SK-MEL-5 (cell line): ENCODE measurements at regions not wholly inside any gene's neighbourhood (a gene's known extent, or its start where the extent isn't known, plus 50 kb on each side); places are given as distances from the start of the nearest gene placed in this dataset.
"Not testable (repeated sequence)": the region's sequence is repeated elsewhere in the genome, so short reads cannot be mapped to it uniquely, and the experiment has no call there.

Experiments
- DNase-seq: peaks from one replicate; pipeline ENCODE4 v3.0.0-alpha.2; 2016; ENCODE audit warnings: low read depth, low spot score
- in situ Hi-C: cut with HindIII; loops from 2 replicates; pipeline ENCODE4 v1.10.0; 2016; ENCODE audit warnings: low sequenced_read_pairs, high pct_unique_total_duplicates, low pct_unique_long_range_greater_than_20kb

DNA sequence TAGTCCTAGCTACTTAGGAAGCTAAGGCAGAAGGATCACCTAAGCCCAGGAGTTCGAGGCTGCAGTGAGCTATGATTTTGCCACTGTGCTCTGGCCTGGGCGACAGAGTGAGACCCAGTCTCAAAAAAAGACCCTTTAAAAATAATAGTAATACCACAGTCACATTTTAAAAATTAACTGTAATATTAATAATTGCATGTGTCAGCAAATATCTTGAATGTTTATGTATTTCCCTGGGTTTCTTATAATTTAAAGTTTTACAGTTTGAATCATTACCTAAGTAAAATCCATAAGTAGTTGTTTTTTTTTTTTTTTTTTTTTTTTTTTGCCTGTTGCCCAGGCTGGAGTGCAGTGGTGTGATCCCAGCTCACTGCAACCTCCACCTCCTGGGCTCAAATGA lies 69.2 kb downstream of the LYZL2 start:
- in situ Hi-C loops = no loop called here
- DNase-seq = no peak

DNA sequence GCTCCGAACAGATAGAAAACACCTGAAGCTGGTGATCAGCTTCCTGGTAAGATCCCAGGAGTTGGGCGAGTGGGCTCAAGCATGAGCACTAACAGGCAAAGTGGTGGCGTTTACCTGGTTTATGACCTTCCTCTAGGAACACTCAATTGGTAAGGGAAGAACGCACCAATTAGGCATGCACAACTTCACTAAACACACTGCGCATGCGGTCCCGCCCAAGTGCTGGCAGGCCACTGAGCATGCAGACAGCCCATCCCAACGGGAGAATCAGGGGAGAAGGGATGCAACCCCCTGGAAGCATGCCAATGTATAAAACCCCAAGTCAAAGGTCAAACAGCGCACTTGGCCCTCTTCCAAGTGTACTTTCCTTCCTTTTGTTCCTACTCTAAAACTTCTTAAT lies 70.4 kb downstream of the LYZL2 start:
- in situ Hi-C loops = no loop called here
- no peak for DNase-seq

DNA sequence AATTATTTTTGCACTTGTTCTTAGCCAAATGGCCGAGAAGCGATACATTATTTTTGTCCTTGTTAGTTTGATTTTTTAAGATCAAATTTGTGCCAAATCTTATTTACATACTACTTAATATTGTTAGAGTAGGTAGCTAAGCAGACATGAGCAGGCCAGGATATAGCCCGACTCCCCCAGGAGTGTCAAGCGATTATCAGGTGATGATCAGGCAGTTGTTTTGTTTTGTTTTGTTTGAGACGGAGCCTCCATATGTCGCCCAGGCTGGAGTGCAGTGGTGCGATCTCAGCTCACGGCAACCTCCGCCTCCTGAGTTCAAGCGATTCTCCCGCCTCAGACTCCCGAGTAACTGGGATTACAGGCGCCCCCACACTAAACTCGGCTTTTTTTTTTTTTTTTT lies 71.1 kb downstream of the LYZL2 start:
- DNase-seq = no peak
- in situ Hi-C loops = no loop called here

DNA sequence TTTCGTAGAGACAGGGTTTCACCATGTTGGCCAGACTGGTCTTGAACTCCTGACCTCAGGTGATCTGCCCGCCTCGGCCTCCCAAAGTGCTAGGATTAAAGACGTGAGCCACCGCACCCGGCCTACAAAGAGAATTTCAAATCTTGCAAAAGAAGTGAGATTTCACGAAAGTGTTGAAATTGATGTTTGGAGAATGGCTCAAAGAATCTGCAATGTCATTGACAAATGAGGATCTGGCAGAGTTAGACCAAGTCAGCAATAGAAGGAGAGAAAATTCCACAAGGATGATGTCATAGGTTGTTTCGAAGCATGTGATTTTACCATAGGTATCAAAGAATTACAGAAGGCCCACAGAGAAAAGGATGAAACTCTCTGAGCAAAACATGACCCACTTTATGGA lies 71.7 kb downstream of the LYZL2 start:
- no peak for DNase-seq

DNA sequence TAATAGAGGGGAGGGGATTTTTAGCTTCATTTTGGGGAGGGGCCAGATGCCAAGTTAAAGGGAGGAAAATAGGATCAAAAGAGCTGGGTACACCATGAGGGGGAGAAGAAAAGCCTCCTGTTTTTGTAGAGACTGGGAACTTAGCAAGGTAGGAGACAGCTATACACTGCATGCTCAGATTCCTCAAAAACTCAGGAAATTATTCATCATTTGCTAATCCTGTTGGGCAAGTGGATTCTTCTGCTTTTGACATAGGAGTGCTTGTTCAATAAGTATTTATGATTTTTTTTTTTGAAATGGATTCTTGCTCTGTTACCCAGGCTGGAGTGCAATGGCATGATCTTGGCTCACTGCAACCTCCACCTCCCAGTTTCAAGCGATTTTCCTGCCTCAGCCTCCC lies 73.4 kb downstream of the LYZL2 start:
- in situ Hi-C loops = no loop called here

More for the DNA sequence above, 71.7 kb downstream of the LYZL2 start:
- in situ Hi-C loops = no loop called here

DNA sequence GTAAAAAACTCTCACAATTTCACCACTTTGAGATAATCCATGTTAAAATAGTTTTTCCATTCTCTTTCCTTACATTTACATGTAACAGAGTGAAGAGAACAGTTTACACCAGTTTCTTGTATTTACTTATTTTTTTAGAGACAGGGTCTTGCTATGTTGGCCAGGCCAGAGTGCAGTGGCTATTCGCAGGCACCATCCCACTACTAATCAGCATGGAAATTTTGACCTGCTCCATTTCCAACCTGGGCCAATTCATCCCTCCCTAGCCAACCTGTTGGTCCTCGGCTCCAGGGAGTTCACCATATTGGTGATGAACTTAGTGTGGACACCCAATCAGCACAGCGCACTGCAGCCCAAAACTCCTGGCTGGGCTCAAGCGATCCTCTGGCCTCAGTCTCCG lies 74.1 kb downstream of the LYZL2 start:
- in situ Hi-C loops = no loop called here
- DNase-seq = no peak

More for the DNA sequence above, 73.4 kb downstream of the LYZL2 start:
- no peak for DNase-seq

DNA sequence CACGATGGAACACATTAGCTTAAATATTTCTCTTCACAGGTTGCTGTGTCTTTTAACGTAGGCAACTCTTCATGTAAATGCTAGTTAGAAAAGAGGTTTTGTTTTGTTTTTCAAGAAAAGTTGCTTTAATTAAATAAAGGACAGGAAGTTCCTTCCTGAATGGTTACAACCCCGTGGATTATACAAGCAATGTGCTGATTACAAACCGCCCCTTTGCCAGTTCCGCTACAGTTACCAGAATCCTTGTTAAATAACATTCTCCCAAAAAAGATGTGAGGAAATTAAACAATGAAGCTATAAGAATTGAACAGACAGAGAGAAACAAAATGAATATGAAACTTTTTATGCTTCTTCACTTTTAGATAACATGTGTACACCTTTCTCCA lies 75.1 kb downstream of the LYZL2 start:
- no peak for DNase-seq
- in situ Hi-C loops = no loop called here

DNA sequence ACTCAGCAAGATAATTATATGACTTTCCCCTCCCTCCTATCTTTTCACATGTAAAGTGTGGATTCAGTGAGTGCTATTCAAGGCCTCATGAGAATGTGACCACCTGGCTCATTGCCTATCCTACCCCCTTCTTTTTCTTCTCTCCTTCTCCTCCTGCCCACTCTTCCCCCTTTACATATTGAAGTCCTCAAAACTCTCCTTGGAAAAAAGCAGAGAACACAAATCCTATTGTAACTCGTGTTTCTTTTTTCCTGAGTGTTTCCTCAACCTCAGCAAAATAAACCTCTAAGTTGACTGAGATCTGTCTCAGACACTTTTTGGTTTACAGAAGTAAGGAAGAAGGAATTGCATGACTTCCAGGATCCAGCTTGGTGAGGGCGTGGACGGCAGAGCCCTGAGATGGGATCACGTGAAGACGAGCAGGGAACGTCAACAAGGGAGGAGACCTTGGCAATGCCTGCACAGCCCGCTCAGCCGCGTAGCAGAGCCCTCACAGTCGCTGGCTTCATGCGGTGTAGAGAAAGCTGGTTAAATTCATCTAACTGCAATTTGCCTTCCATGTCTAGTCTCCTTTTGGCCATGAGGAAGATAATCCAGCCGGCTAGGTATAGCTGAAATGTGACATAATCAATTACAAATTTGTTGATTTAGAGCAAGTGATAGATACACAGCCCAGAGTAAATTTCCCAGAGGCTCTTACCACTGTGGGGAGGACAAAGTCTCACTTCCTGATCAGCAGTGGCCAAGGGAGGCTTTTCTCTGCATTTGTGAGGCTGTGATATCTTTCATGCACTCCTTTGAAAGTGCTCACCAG lies 75.7 kb downstream of the LYZL2 start:
- in situ Hi-C loops = no loop called here
- DNase-seq = no peak

DNA sequence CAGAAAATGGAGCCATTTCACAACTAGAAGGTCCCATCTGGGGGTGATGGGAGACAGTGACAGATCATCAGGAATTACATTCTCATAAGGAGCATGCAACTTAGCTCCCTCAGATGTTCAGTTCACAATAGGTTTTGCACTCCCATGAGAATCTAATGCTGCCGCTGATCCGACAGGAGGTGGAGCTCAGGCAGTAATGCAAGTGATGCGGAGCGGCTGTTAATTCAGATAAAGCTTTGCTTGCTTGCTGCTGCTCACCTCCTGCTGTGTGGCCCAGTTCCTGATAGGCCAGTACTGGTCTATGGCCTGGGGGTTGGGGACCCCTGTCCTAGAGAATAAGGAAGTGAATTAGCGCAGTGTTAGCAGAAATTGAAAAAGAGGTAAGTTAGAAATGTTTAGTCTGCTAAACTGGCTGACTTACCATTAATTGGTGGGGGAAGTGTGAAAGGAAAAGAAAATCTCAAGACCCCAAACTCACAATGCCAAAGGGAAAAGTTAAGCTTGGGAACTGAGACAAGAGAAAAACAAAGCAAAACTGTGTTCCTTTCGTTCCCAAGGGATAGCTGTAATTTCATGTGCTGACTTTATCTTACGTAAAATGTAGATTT lies 76.4 kb downstream of the LYZL2 start:
- in situ Hi-C loops = no loop called here
- DNase-seq = no peak

DNA sequence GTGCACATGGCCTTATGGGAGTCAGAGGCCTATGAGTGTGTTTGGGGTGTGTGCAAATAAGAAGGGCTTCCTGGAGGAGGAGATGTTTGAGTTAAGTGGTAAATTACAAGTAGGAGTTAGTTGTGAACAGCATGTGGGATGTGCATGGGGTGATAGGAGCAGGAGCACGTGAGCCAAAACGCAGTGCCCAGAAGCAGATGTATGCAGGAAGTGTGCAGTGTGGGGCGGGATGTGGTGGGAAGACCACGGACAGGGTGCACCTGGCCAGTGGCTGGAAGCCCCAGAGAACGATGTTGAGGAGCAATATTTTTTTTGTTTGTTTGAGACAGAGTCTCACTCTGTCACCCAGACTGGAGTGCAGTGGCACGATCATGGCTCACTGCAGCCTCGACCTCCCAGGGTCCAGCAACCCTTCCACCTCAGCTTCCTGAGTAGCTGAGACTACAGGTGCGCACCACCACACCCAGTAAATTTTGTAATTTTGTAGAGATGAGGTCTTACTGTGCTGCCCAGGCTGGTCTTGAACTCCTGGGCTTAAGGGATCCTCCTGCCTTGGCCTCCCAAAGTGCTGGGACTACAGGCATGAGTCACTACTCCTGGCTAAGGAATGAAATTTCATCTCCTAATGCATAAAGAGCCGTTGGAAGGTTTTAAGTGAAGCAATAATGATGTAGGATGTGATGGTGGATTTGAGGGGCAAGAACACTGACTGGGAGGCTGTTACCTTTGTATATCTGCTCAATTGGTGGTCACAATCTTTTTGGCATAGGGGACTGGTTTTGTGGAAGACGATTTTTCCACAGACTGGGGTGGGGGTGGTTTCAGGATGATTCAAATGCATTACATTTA lies 78.4 kb downstream of the LYZL2 start:
- in situ Hi-C loops = no loop called here

DNA sequence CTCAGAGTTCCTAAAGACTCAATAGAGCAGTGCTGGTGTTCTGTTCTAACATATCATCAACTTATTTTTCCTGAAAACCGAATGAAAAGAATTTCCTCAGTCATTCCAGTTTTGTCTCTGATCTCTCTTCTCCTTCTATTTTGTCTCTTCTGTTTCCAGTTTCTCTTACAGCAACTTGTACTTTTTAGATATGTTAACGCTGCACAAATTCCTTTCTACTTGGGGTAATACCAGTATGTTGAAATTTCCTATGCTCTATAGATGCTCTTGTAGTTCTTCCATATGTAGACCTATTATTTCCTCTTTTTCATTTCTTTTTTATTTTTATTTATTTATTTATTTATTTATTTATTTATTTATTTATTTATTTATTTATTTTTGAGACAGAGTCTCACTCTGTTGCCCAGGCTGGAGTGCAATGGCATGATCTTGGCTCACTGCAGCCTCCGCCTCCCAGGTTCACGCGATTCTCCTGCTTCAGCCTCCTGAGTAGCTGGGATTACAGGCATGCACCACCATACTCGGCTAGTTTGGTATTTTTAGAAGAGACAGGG lies 80.3 kb downstream of the LYZL2 start:
- DNase-seq, in situ Hi-C loops: not testable (repeated sequence)

More for the DNA sequence above, 78.4 kb downstream of the LYZL2 start:
- no peak for DNase-seq

DNA sequence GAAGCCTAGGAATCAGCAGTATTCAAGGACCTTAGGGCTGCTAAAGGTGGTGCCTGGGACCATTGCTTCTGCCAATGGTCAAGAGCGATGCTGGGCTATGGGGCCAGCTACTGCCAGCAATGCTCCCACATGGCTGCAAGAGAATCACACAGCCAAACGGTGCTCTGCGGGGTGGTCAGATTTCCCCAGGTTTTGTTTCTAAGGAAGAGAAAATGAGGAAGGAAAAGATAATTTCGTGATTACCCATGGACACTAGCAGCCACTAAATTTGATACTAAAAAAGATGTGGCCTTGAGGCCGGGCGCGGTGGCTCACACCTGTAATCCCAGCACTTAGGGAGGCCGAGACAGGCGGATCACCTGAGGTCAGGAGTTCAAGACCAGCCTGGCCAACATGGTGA lies 83.0 kb downstream of the LYZL2 start:
- in situ Hi-C loops = no loop called here
- DNase-seq = no peak

DNA sequence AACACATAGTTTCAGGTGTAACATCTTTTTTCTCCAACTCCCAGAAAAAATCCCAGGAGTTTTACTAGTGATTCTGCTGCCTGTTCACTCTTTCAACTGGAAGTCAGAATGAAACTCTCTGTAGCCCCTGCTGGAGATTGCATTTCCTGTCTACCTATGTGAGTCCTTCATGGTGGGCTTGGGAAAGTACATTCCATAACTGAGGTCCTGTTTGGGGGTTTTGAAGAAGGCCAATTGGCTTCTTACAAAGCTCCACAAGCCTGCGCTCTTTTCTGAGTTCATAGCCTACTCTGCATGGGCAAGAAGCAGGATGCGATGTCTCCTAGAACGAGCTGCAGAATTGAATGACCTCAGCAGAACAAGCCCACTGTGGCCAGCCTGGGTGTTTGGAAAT lies 86.7 kb downstream of the LYZL2 start:
- in situ Hi-C loops = no loop called here
- DNase-seq = no peak

DNA sequence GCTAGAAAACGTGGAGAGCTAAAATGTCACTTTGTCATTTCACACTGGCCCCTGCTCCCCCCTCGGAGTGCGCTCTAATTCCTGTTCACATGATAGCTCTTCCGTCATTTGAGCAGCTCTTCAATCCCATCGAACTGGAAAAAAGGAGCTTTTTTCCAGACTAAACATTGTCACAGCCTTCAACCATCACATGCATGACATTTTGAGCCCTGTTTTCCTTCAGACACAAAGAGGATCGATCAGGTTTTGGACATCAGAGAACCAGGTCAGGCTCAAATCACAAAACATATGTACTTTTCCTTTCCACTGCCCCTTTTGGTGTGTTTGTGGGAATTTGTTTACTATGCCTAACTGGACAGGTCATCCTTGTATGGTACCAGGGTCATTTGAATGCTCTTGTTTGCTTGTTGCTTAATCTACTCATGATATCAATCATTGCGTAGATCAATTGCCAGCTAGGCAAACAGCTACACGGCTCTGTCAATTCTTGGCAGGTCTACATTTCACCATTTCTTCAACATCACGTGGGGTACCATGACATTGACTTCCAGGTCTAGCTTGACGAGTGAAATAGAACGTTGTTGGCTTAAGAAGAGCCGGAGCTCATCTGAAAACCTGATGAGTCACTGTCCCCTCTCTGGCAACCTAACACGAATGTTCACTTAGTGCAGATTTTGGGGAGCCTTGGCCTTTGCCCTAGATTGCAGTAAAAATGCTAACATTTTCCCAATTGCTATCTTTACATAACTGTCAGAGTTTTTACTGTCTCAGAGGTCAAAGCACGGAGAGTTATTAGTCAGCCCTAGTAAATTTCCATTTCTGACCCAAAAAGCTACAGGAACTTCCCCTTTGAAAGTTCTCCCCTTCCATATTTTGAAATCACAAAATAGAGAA lies 87.3 kb downstream of the LYZL2 start:
- no peak for DNase-seq

DNA sequence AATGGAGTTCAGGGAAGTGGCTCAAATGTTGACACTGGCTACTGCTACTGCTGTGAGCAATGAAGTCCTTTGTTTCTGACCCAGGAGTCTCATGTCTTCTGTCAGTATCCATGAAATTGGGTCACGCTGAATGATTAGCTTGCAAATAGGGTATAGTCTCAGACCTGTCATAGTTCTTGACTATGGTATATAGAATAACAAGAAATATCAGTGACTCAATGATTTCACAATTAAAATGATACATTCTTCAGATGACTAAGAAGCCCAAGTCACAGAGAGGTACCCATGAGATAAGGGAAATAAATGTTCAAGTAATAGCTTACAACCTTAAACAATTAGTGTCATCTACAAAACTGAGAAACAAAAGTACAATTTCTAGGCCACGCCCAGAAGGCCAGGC lies 89.3 kb downstream of the LYZL2 start:
- in situ Hi-C loops = no loop called here
- no peak for DNase-seq

More for the DNA sequence above, 87.3 kb downstream of the LYZL2 start:
- in situ Hi-C loops = no loop called here

DNA sequence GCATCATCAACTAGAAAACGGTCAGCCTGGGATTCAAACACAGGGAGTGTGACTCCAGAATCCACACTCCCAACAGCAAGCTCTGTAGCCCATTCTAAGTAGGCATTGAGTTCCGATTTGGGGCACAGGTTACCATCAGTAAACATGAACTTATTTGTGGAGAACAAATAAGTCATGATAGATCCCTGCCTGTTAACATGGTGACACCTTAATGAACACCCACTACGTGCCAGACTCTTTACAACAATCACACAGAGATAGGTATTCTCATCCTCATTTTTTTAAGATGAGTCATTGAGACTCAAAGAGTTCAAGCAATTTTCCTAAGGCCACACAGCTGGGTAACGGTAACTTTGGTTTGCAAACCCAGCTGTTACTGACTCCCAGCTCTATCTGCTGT lies 91.5 kb downstream of the LYZL2 start:
- in situ Hi-C loops = no loop called here
- DNase-seq = no peak

DNA sequence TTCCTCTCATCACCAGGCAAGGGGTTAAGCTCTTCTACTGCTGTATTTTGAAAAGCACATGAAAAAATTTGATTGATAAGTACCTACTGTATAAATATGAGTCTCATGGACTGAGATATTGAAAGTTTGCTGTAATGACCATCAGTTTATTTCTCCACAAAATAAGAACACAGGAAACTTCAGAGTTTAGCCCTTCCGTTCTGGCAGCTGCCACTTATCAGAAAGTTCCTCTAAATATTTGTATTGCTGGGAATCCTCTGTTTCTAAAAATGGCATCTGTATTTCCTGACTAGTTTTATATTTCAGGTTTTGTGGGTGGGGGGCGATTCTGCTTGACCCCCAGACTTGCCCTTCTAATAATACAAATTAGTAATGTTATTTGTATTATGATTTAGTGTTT lies 92.0 kb downstream of the LYZL2 start:
- DNase-seq = no peak
- in situ Hi-C loops = no loop called here
